GM18502 (cell line): ENCODE measurements at regions not wholly inside any gene's neighbourhood (a gene's known extent, or its start where the extent isn't known, plus 50 kb on each side); places are given as distances from the start of the nearest gene placed in this dataset.

Experiments used
- ATAC-seq: cut with Tn5 transposase; IDR thresholded peaks from one replicate; pipeline ENCODE4 v1.9.1; 2021; ENCODE audit warnings: mild to moderate bottlenecking; ENCODE audit not compliant: unreplicated experiment, poor library complexity

GRCh38 chr6:54778731-54779130 is 67.8 kb upstream of the FAM83B start:
- no peak for ATAC-seq

GRCh38 chr6:54784011-54784410 is 62.6 kb upstream of the FAM83B start:
- no peak for ATAC-seq

GRCh38 chr6:54786154-54786553 is 60.4 kb upstream of the FAM83B start:
- ATAC-seq = no peak

- no peak for ATAC-seq
Observed at GRCh38 chr6:54787825-54788224, 58.7 kb upstream of the FAM83B start.
